NCI-H510A (cell line): ENCODE measurements at regions not wholly inside any gene's neighbourhood (a gene's known extent, or its start where the extent isn't known, plus 50 kb on each side); places are given as distances from the start of the nearest gene placed in this dataset.
A peak's percentile ranks its signal among the peaks of the same experiment; 100 is the strongest.

Experiments
- DNase-seq: peaks from one replicate; lab custom pipeline; 2025; lab: John Stamatoyannopoulos, UW

DNA sequence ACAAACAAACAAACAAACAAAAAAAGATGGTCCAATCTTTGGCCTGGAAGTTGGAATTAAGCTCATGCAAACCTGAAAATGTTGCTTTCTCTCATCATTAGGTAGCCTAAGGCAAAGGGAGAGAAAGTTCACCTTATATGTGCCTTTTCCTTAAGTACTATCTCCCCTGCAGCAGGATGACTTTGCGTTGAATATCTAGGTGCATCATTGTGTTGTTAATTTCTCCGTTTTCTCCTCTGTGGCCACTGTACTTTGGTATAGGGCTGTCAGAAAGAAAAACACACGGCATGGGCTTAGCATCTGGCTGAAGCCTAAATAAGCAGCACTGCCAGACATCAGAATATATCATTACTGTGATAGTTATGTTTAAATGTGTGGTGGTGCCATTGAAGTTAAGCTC is 345.5 kb downstream of the BCAT1 start:
- DNase-seq, result no peak

DNA sequence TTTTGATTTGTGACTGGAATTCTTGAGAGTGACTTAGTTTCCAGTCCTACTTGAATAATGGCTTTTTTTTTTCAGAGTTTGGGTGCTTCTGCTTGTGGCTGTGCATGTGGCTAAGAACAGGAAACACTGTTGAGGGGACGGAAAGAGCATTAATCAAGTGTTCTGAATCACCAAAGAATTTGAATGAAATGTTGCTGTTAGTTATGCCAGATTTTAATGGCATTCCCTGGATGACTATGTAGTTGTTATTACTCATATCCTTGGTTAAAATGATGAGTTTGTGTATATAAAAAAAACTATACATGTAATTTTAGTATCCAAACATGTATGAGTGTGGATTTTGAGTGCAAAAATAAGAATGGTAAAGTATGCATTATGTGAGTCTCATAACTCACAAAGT is 347.9 kb downstream of the BCAT1 start:
- no peak for DNase-seq

DNA sequence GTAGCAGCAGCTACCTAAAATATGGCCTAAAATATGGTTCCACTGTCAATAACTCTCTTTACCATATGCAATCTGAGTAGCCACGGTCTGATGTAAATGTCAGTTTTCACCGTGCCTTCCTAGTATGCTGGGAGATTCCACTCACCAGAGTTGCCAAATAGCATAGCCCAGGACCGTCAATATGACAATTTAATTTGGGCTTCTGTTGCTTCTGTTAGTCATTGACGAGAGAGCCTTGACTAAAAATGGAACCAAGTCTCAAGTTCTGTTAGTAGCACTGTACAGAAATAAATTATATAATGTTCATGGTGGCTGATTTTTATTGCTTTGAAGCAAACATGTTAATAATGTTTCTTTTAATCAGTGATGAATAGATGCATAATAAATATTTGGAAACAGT is 348.4 kb downstream of the BCAT1 start:
- DNase-seq, result no peak

DNA sequence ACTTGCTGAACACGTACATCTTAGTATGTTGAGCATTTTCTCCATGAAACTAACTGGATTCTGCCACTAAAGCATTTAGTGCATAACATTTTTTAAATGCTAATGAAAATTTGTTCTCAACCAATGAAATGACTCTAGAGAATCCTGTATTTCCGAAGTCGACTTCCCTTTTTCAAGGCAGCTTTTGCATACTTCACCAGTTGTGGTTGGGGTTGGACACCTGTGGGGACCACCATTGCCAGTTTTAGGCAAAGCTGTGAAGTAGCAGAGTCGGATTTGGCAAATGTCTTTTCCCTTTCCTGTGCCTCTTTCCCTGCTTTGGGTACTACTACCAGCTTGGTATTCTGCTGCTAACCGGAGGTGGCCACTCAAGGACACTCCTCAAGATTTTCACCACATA is 349.2 kb downstream of the BCAT1 start:
- DNase-seq, result no peak

DNA sequence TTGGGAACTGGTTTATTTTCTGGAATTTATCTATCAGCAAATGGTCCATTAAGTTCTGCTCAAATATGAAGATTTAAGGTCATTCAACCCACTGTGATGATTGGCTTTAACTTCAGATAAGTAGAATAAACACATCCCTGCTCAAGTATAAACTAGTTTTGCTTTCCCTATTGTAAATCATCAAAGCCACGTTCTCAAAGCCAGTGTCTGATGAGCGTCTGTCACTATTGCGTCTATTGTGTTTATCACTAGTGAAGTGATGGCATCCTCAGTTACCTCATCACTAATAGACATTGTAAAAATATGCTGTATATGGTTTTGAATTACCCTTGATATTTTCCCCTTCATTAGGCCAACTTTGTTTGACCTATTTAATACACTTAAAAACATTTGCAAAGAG is 351.3 kb downstream of the BCAT1 start:
- DNase-seq, result no peak

DNA sequence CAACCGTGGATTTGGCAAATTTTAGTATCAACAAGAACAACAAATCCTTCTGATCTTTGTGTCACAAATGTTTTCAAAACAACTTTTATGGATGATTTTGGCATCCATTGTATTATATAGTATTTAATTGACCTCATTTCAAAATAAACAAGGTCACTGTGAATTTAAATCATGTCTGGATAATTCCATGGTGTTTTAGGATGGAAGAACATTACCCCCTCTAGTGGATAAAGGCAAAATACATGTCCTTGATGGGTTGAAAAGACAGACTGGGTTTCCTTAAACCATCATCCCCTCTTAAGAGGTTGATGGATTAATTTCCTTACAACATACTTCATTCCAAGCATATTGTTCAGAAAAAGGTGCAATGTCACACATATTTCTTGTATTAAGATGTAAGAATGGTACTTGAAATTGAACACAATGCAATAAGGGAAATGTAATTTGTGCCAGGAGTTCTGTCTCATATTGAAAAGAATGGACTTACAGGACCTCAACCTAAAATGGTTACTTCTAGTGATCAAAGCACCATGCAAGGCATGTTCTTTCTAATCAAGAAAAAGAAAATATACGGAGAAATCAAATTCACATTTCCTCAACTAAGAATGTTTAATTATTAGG is 352.0 kb downstream of the BCAT1 start:
- DNase-seq, result peak; percentile 16

DNA sequence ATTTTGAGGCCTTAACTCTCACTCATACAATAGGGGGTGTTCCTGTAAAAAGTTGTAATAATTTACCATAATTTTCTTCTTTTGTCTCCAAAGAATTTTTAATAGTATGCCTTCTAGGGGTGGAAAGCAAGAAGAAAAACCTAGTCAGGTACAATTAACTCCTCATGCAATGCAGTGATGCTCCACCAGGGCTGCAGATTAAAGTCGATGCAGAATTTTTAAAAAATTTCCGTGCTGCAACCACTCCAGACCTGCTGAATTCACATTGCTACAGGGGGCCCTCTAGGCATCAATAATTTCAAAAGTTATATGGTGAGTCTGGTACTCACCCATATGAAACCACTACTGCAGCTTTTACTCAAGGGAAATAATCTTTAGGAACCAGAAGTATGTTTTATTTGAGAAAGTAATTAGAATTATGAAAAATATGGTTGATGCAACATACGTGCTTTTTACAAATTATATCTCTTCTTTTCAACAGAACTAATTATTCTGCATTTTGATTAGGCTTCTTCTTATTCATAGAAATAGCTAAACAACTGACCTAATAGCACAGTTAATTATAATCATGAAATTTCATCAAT is 353.2 kb downstream of the BCAT1 start:
- no peak for DNase-seq

DNA sequence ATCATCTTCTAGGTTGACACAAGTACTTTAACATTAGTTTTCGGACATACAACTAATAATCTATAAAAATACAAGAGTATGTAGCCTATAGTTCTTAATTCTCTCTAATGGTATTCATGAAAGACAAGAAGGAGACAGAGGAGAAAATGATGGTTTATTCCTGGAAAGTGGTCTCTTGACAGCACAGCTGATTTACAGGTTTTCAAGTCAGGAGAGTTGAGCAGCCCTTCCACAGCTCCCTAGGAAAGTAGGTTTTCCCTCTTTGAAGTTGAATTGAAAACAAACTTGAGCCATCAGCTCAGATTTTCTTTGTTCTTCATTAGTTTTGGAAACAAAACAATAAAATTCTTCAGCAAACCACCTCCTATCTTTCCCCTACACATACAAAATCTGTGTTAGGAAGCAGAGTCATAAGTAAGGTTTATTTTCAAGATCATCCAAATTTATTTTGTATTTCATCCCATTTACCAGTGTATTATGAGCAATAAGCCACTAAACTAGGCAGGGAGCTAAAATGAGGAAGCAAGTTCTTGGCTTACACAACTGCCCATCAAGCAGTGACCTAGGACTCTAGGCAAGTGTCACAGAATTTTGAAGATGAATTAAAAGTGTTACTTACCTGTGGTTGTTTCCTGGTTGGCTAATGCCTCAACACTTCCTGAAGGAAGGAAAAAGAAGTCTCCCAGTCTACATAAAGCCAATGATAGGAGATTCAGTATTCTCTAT is 357.0 kb downstream of the BCAT1 start:
- no peak for DNase-seq

DNA sequence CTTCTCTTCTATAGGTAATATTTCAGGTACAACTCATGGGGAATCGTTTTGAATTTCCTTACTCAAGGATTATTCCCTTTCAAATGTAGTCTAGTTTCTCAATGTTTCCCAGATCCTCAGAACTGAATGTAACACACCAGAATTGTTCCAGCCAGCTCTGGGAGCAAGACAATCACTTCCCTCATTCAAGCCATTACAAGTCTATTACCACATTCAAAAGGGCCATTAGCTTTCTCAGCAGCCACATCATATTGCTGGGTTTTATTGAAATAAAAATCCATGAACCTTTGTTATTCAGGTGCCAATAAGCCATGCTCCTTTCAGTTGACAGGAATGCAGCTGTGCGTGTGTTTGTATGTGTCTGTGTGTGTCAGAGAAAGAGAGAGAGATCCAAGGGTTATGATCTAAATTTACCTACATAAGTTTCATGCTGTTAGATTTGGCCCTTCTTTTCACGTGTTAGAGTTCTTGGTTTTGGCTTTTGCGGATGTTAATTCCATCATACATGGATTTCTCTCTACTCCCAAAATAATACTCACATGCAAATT is 357.7 kb downstream of the BCAT1 start:
- DNase-seq, result no peak

DNA sequence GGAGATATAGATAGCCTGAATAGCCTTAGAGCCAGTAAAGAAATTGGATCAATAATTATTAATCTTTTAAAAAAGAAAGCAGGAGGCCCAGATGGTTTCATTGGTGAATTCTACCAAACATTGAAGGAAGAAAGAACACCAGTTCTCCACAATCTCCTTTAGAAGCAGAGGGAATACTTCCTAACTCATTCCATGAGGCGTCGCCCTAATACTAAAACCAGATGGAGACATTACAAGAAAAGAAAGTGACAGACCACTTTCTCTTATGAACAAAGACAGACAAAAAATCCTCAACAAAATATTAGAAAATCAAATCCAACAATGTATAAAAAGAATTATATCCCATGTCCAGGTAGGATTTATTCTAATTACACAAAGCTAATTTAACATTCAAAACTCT is 362.6 kb downstream of the BCAT1 start:
- DNase-seq, result no peak

DNA sequence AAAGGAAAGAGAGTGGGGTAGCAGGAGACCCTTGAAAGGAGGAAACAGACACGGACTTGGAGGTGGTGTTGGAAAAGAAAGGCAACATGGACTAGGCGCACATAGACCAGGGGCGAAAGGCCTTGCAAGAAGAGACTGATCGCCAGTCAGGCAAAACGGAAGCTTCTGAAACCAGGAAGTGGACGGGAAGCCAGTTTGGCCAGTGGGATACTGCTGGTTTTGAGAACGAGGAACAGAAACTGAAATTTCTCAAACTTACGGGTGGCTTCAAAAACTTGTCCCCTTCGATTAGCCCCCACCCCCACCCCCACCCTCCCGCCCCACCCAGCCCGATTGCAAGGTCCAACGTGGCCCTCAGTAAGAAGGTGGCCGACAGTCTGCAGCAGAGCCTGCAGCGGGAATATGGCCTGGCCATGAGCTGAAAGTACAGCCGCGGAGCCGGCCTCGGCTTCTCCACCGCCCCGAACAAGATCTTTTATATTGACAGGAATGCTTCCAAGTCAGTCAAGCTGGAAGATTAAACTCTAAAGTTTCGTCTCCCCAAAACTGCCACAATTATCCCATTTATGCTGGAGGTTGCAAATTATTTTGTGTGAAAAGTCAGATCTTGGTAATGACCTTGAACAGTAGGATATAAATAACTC is 364.7 kb downstream of the BCAT1 start:
- DNase-seq, result no peak

DNA sequence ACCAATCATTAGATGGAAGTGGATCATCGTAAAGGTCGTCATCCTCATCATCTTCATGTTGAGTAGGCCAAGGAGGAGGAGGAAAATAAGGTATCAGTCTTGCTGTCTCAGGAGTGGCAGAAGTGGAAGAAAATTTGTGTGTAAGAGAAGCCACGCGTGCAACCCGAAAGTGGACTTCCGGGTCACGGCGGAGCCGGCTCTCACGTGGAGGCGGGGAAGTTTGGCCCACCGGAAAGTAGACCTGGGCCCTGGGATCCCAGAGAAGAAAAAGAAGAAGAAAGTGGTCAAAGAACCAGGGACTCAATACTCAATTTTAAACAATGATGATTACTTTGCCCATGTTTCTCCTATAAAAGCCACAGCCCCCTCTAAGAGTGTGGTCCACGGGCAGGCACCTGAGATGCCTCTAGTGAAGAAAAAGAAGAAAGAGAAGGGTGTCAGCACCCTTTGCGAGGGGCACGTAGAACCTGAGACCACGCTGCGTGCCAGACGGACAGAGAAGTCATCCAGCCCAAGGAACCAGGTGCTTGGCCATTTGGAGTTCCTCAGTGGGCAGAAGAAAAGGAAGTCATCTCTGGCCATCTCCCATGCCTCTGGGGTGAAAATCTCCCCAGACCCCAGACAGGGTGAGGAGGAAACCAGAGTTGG is 365.8 kb downstream of the BCAT1 start:
- no peak for DNase-seq

DNA sequence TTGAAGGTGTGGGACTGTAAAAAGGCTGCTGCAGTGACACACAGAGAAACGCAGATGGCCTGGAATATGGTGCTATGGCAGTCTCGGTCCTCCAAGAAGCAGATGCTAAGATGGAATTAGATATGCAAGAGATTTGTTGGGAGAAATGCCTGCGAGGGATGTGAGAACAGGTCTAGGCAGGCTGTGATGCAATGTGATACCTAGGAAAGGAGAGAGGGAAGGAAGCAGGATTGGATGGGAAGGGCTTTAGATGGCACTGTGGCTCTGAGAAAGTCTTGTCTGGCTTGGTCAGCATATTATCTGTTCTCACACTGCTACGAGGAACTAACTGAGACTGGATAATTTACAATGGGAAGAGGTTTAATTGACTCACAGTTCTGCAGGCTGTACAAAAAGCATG is 374.4 kb downstream of the BCAT1 start:
- no peak for DNase-seq

DNA sequence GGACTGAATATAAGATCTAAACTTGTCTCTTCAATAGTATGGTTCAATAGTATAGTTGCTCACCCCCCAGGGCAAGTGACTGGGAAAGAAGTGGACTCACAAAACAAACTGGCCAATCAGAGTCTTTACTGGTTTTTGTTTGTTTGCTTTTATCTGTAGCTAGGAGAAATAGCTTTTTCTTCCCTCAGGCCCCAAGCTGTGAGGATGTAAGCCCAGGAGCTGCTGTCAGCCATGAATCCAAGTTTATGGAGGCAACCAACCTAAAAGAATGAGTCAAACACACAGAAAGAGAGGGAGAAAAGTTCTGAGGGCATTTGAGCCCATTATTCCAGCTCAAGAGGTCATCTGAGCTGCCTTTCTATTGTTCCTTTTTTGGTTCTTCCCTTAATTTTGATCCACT is 375.3 kb downstream of the BCAT1 start:
- no peak for DNase-seq

DNA sequence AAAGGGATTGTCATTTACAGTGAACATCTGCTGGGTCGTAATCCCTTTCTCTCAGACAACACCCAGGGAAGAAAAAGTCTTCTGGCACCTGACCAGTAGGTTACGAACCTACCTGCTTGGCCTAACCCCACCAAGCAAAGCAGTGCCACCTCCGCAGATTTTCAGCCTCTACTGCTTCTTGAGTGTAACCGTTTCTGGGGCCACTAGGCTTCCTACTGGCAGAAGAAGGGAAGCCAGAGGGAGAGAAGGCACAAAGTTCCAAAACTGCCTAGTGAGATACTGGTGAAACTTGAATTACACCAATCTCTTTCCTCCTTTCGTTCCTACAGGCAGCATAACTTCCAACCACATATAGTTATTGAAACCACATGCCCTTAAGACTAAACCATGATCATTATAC is 383.6 kb downstream of the BCAT1 start:
- no peak for DNase-seq

DNA sequence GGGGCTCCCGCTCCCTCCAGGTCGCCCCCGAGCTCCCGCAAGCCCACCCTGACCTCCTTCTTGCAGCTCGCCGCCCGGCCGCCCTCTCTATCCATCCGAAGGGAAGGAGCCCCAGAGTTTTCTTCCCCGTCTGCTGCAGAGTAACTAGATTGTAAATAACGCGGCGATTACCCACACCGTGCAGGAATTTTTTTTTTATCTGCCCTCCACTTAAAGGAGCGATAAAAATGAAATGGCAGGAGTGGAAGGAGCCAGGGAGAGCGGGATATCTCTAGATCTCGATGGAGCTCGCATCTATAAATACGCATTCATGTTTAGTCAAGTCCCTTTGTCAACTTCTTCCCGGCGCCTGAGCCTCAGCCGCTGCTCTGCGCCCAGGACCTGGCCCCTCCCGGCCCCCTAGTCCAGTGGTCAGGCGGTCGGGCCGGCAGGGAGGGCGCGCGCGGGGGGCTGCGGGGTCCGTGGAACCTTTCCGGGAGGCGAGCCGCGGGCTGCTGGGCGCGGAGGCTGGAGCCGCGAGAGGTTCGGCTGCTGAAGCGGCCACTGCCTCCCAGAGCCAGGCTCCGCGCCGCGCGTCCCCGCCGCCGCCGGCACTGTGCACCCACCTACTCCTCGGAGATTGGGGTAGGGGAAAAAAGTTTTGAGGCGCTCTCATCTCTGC is 386.0 kb downstream of the BCAT1 start:
- DNase-seq, result no peak

DNA sequence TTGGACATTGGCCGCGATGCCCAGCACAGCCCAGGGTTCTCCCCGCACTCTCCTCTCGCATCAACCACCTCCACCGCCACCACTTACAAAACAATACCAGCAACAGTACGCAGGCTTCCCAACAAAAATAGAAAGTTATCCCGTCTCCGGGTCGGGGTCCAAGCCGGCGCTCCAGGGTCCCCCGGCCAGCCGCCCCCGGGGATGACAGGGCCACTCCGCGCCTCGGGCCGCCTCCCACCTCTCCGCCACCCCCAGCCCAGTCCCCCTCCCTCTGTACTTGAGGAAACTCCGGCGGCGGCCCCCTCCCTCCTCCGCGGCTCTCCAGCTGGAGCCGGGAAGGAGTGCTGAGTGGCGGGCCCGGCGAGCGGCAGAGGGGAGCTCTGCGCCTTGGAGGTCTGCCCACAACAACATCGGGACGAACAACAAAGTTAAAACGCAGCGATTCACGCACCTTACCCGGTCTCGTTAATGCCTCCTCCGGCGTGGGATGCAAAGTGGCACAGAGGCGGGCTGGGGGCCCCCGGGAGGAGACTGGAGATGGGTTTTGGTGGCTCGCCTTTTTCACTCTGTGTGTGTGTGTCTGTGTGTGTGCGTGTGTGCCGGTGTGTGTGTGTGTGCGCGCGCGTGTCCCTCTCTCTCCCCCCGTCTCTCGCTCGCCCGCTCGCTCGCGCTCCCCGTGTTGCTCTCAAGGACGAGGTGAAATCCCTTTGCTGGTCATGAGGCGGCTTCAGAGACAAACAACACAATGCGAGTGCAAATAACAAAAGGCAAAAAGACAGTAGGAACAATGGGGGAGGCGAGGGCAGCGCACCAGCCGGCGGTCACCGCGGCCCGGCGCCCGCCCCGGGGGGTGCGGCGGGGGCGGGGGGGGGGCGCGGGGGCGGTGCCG is 386.8 kb downstream of the BCAT1 start:
- DNase-seq, result peak; percentile 33

DNA sequence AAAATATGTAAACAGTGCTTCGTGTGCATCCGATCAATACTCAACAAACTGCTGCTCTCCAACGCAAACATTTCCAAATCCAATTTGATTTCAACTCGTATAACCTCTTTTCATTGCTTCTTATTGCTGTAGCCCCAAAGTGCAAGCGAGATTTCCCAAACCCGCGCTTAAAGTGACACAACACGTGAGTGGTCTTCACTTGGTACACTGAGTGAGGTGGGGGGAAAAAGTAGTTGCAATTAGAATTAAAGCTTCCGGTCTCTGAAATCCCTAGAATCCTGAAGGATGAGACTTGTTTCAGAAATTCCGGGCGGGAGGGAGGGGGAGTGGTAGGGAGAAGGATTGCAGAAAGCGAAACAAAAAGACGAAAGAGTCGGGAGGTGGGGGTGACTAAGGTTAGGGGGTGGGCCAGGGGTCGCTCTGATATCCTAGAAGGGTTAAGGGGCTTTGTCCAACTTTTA is 387.5 kb downstream of the BCAT1 start:
- DNase-seq, result no peak

DNA sequence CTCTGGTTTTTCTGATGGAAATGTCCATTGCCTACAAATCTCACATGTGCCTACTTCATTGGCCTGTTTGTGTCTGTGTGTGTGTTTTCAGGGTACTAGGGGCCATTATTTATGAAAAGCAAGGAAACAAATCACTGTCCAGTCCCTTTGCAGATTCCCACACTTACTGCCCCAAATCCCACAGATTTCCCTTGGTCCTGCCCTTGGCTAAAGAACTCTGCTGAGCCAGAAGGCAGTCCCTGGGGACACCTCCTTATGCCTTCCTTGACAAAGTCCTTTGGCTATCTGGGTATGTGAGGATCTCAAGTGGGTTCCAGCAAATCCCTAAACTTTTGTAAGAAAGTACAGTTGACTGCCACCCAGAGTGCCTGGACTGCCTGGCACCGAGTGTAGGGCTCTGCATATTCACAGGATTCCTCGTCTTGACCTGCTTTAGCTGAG is 388.1 kb downstream of the BCAT1 start:
- no peak for DNase-seq

DNA sequence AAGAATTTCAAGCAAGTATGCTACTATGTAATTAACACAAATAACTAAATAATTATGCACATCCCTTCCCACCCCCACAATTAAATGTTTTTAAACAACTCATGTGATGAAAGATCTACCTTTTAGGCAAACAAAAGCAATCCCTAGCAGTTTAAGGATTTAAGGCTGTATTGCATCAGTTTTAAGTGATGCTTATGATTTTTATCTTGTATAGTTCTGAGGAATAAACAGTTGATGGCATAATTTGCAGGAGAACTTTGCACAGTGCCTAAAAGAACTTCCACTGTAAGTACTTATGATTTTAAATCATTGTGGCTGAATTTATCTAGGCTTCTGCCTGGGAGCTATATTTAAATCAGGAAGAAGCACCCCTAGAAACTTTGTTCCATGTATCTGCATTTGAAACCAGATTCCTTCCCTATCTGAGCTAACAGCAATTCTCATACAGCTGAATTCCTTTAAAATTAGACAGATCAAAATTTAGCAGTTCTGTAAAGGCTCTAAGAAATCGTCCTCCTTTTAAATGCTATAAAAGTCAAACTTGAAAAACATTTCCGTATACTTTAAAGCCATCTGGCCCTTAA is 388.6 kb downstream of the BCAT1 start:
- DNase-seq, result no peak
